ENCODE measurements at regions not wholly inside any gene's neighbourhood (a gene's known extent, or its start where the extent isn't known, plus 50 kb on each side); places are given as distances from the start of the nearest gene placed in this dataset.
A peak's percentile ranks its signal among the peaks of the same experiment; 100 is the strongest.
"Not testable (repeated sequence)": the region's sequence is repeated elsewhere in the genome, so short reads cannot be mapped to it uniquely, and the experiment has no call there.

GRCh38 chr20:26167499-26167898 lies 470.8 kb upstream of the ZNF337 start:
- Histone ChIP-seq H3K36me3 (ENCODE audit: control insufficient read depth, insufficient read depth, low read length) (no peaks in the 10 kb centered on the region), H3K27me3 (ENCODE audit: control insufficient read depth, insufficient read depth, low read length) (no peaks in the 10 kb centered on the region), H3K4me3 (ENCODE audit: low read depth, low read length) (no peak overlapping the region)
- TF ChIP-seq, protein P1, sequence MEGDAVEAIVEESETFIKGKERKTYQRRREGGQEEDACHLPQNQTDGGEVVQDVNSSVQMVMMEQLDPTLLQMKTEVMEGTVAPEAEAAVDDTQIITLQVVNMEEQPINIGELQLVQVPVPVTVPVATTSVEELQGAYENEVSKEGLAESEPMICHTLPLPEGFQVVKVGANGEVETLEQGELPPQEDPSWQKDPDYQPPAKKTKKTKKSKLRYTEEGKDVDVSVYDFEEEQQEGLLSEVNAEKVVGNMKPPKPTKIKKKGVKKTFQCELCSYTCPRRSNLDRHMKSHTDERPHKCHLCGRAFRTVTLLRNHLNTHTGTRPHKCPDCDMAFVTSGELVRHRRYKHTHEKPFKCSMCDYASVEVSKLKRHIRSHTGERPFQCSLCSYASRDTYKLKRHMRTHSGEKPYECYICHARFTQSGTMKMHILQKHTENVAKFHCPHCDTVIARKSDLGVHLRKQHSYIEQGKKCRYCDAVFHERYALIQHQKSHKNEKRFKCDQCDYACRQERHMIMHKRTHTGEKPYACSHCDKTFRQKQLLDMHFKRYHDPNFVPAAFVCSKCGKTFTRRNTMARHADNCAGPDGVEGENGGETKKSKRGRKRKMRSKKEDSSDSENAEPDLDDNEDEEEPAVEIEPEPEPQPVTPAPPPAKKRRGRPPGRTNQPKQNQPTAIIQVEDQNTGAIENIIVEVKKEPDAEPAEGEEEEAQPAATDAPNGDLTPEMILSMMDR (IDR thresholded peaks at IDR 0.05; ENCODE audit: insufficient read depth, low read depth, low read length): no peak
- ChIA-PET CTCF (no interaction called here), POLR2A (no interaction called here)
- DNase-seq (ENCODE audit: low read depth): peak; percentile 29

GRCh38 chr20:26163890-26164289 lies 467.2 kb upstream of the ZNF337 start:
- Histone ChIP-seq H3K27me3 (ENCODE audit: control insufficient read depth, insufficient read depth, low read length) (no peaks in the 10 kb centered on the region), H3K36me3 (ENCODE audit: control insufficient read depth, insufficient read depth, low read length) (no peaks in the 10 kb centered on the region), H3K4me3 (ENCODE audit: low read depth, low read length) (no peak overlapping the region)
- ChIA-PET POLR2A (interaction anchor here (0.9 kb wide), 1 partner anchor 1491 kb away, joined by 3 read pairs; no protein-coding TSS in a partner anchor), CTCF (no interaction called here)
- TF ChIP-seq, protein P1 (IDR thresholded peaks at IDR 0.05; ENCODE audit: insufficient read depth, low read depth, low read length): no peak
- DNase-seq (ENCODE audit: low read depth): peak; percentile 67

DNA sequence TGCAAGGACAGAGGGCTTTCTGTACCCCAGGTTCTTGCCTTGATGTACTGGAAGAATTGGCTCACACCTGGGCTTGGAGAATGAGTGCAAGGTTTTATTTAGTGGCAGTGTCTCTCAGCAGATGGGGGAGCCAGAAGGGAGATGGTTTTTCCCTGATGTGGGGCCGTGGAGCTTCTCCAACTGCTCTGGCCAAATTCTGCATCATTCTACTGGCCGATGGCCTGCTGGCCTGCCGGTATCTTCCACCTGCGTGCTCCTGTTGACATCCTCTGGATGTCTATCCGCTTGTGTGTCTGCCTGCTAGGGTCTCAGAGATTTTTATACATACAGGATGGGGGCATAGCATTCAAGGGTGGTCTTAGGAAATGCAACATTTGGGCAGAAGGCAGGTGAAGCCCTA lies 466.5 kb upstream of the ZNF337 start:
- CTCF ChIA-PET; DNase-seq (ENCODE audit: low read depth); H3K27me3 ChIP-seq (ENCODE audit: control insufficient read depth, insufficient read depth, low read length); POLR2A ChIA-PET; H3K4me3 ChIP-seq (ENCODE audit: low read depth, low read length); H3K36me3 ChIP-seq (ENCODE audit: control insufficient read depth, insufficient read depth, low read length): not testable (repeated sequence)

GRCh38 chr20:26161741-26162140 lies 465.1 kb upstream of the ZNF337 start:
- H3K36me3 ChIP-seq (ENCODE audit: control insufficient read depth, insufficient read depth, low read length); H3K27me3 ChIP-seq (ENCODE audit: control insufficient read depth, insufficient read depth, low read length); POLR2A ChIA-PET; DNase-seq (ENCODE audit: low read depth); H3K4me3 ChIP-seq (ENCODE audit: low read depth, low read length); CTCF ChIA-PET: not testable (repeated sequence)

DNA sequence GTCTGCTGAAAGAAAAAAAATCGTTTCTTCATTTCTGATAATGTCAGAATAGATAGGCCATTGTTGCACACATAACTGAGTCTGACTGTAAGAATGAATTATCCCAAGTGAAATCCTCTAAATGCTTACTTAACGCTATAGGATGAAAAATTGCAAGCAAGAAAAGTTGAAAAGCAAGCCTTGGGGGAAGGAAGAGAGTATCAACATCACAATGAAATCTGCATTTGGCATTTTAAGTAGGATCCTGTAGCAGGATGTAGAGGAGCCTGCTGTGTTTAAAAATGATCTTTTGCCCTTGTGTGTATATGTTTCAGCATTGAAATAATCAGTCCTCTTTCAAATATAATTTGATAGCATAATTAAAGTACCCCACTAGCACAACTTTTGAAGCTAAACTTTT lies 464.3 kb upstream of the ZNF337 start:
- DNase-seq (ENCODE audit: low read depth); H3K27me3 ChIP-seq (ENCODE audit: control insufficient read depth, insufficient read depth, low read length); POLR2A ChIA-PET; CTCF ChIA-PET; H3K4me3 ChIP-seq (ENCODE audit: low read depth, low read length); H3K36me3 ChIP-seq (ENCODE audit: control insufficient read depth, insufficient read depth, low read length): not testable (repeated sequence)

- H3K36me3 ChIP-seq (ENCODE audit: control insufficient read depth, insufficient read depth, low read length): no peaks in the 10 kb centered on the region
- ChIA-PET CTCF (no interaction called here), POLR2A (no interaction called here)
- no peak for DNase-seq (ENCODE audit: low read depth)
- no peak overlapping the region for H3K4me3 ChIP-seq (ENCODE audit: low read depth, low read length)
- H3K27me3 ChIP-seq (ENCODE audit: control insufficient read depth, insufficient read depth, low read length): no peaks in the 10 kb centered on the region
- TF ChIP-seq, protein P1 (IDR thresholded peaks at IDR 0.05; ENCODE audit: insufficient read depth, low read depth, low read length): no peak
These were observed 457.6 kb upstream of the ZNF337 start for GRCh38 chr20:26154224-26154623.

DNA sequence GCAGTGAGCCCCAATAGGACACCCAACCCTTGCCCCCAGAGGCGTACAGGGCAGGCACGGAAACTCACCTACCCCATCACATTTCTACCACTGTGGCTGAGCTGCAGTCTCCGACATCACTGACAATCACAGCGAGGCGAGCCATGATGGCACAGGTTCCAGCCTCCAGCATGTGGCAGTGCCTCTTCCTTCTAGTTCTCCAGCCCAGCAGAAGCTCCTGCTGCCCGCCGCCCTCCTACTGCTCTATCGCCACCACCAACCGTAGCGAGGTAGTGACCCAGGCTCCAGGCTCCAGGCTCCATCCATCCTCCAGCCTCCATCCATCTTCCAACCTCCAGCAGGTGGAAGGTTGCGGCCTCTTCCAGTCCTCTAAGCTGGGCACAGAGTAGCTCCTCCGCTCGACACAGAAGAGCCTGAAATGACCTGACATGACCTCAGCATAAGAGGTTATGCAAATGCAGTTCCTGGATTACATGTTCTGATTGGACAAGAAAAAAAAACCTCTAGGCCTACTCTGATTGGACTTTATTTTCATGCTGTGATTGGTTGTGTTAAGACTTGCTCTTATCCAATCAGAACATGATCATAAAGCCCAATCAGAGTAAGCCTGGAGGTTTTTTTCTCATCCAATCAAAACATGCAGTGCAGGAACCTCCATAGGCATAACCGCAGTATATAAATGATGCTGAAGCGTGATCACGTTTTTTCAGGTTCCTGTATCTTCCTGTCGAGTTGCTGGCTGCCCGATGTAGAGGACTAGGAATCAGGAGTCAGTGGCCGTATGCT lies 438.9 kb upstream of the ZNF337 start:
- ChIA-PET POLR2A (no interaction called here), CTCF (no interaction called here)
- TF ChIP-seq, protein P1 (IDR thresholded peaks at IDR 0.05; ENCODE audit: insufficient read depth, low read depth, low read length): no peak
- Histone ChIP-seq H3K27me3 (ENCODE audit: control insufficient read depth, insufficient read depth, low read length) (no peaks in the 10 kb centered on the region), H3K4me3 (ENCODE audit: low read depth, low read length) (no peak overlapping the region), H3K36me3 (ENCODE audit: control insufficient read depth, insufficient read depth, low read length) (no peaks in the 10 kb centered on the region)
- DNase-seq (ENCODE audit: low read depth): no peak
